Epithelial cell of proximal tubule (primary cell): ENCODE measurements at regions not wholly inside any gene's neighbourhood (a gene's known extent, or its start where the extent isn't known, plus 50 kb on each side); places are given as distances from the start of the nearest gene placed in this dataset.

ENCODE experiments used
- DNase-seq: peaks from one replicate; pipeline ENCODE4 v3.0.0-alpha.2; 2011; ENCODE audit warnings: low read depth
- H3K4me3 ChIP-seq: 2 replicates; pipeline ENCODE4 v1.5.1; 2011; ENCODE audit warnings: low read depth, mild to moderate bottlenecking, low read length
- TF ChIP-seq, protein P1 (sequence below): conservative IDR thresholded peaks from 2 replicates; pipeline ENCODE4 v1.5.1; 2012; ENCODE audit warnings: low read depth, mild to moderate bottlenecking, low read length

DNA sequence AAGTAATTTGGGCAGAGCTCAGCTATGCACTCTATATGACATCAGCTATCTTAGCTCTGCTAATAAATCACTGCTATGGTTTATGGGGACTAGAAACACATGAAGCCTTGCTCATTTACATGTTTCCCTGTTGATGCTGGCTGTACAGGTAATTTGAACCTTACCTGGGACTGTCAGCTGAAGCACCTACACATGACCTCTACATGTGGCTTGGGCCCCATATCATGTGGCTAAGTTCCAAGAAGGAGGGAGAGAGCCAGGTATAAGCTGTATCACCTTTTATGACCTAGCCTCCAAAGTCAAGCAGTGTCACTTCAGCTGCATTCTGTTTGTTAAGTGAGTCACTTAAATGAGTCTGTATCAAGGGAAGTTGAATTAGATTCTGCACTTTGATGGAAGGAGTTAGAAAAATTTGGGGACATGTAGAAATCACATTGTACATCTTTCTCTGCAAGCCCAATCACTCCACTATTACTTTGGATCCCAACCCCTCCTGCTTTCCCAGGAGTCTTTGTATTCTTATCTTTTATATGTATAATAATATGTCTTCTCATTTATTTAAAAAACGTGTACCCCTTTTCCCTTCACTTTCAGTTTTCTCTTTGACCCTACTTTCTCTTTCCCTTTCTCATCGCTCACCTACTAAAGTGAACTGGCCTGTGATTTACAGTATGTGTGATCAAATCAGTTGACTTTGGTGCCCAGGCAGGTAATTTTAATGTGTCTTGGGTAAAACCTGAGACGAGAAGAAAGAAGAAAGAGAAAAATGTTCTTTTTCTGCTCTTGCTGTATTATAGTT lies 53.4 kb upstream of the PRKACB start:
- DNase-seq: no peak
- TF ChIP-seq, protein P1, sequence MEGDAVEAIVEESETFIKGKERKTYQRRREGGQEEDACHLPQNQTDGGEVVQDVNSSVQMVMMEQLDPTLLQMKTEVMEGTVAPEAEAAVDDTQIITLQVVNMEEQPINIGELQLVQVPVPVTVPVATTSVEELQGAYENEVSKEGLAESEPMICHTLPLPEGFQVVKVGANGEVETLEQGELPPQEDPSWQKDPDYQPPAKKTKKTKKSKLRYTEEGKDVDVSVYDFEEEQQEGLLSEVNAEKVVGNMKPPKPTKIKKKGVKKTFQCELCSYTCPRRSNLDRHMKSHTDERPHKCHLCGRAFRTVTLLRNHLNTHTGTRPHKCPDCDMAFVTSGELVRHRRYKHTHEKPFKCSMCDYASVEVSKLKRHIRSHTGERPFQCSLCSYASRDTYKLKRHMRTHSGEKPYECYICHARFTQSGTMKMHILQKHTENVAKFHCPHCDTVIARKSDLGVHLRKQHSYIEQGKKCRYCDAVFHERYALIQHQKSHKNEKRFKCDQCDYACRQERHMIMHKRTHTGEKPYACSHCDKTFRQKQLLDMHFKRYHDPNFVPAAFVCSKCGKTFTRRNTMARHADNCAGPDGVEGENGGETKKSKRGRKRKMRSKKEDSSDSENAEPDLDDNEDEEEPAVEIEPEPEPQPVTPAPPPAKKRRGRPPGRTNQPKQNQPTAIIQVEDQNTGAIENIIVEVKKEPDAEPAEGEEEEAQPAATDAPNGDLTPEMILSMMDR: no peak
- no peak overlapping the region for H3K4me3 ChIP-seq

DNA sequence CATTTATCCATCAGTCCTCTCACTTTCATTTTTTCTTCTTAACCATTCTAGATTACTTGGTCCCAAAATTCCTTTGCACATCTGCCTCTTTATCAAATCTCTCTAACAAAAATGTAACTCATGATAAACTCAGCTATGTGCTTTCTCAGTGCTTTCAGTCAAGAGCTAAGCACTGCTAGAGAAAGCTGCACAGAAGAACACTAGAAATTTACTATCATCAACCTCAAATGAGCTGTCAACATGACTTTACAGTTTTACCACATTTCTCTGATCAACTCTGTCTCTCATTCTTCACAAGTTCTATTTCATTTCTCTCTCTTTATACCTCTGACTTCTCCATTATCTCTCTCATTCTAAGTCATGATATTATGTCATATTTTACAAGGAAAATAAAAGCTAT lies 54.2 kb upstream of the PRKACB start:
- DNase-seq: no peak
- TF ChIP-seq, protein P1: no peak
- H3K4me3 ChIP-seq: no peak overlapping the region

DNA sequence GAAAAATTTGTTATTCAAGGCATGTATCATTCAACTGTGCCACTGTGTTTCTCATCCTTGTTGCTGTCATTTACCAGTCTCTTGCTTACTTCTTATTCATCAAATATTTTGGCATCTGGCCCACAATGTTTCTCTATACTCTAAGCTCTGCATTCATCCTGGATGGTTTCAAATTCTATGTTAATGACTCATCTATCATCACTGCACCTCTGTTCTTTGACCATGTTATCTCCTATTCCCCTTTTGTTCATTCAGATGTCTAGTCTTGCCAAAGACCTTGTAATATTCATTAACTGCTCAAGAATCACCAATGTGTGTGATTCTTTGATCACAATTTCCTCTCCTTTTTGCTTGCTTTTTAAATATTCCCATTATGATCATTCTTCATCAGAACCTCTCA lies 54.6 kb upstream of the PRKACB start:
- TF ChIP-seq, protein P1: no peak
- DNase-seq: no peak
- no peak overlapping the region for H3K4me3 ChIP-seq

DNA sequence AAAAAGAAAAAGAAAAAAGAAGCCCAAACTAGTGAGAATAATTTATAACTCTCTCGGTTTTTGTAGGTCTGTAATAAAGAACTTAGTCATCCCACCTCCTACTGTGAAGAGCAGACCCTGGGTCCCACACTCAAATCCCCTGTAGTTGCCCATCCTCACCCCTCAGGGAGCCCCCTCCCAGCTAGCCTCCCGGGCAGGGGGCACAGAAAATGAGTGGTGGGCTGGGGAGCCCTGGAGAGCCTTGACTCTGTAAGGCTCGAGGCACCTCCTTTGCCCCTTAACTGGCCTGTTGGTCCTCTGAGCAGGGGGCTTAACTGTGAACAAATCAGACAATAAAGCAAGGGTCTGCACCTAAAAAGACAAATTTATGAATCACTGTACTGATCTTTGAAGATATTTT lies 57.5 kb upstream of the PRKACB start:
- no peak for DNase-seq
- no peak overlapping the region for H3K4me3 ChIP-seq
- TF ChIP-seq, protein P1: no peak

DNA sequence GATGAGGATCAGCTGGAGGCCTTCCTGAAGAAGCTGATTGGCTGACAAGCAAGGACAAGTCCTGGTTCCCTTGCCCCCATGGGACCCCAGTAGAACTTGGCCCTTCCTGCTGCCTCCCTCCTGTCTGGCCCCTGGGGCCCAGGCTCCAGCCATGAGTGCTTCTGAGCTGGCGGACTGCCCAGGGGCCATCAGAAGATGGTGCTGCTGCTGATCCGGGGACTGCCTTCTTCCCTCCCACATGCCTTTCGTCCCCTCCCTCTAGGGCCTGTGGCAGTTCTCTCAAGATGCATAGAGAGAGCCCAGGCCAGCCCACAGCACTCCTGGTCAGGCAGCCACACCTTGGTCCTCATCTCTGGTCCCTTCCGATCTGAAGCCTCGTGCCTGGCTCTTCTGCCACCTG lies 57.9 kb upstream of the PRKACB start:
- TF ChIP-seq, protein P1: no peak
- H3K4me3 ChIP-seq: no peak overlapping the region
- no peak for DNase-seq

DNA sequence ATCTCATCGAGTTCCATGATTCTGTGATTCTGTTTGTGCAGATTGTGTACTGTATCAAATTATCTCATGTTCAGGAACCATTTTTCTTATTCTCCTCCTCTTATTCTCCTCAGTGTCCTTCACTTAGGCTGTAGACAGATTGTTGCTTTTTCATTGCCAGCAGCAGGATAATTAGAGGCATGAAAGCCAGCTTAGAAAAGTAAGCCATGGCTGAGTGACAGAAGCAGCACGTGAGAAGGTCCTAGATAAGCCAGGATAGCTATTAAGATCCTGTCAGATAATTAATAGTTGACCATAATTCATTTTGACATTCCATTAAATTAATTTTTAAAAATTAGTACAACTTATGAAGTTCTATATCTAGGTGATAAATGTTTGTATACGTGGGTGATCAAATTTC lies 60.8 kb upstream of the PRKACB start:
- no peak overlapping the region for H3K4me3 ChIP-seq
- DNase-seq: no peak
- TF ChIP-seq, protein P1: no peak

DNA sequence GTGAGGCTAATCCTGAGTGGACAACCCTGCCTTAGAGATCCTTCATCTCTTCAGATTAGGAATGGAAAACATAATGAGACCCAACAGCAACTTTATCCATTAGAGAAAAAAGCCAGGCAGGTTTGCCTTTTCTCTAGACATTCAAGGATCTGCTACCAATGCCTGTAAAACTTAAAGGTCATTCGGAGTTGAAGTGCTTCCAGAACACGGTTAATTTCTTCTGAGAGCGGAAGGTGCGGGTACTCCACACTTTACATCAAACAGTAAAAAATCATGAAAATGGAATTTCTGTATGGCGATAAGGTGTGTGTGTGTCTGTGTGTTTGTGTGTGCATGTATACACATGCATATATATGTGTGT lies 65.2 kb upstream of the PRKACB start:
- no peak for DNase-seq
- TF ChIP-seq, protein P1: no peak

More for the DNA sequence above, 65.2 kb upstream of the PRKACB start:
- peak overlapping the region; percentile 69 for H3K4me3 ChIP-seq
